ENCODE measurements at regions not wholly inside any gene's neighbourhood (a gene's known extent, or its start where the extent isn't known, plus 50 kb on each side); places are given as distances from the start of the nearest gene placed in this dataset.

- TF ChIP-seq MAZ (IDR thresholded peaks at IDR 0.05; ENCODE audit: borderline replicate concordance, low read depth, low read length) (no peak), CTCF (conservative IDR thresholded peaks at IDR 0.05; ENCODE audit: low read depth, low read length) (no peak), USF2 (IDR thresholded peaks at IDR 0.05; ENCODE audit: low read depth, low read length) (no peak), RFX5 (IDR thresholded peaks at IDR 0.05; ENCODE audit: low read depth, low read length) (no peak), BHLHE40 (IDR thresholded peaks at IDR 0.05; ENCODE audit: low read depth, low read length) (no peak), RAD21 (IDR thresholded peaks at IDR 0.05; ENCODE audit: low read length) (no peak), POLR2A (IDR thresholded peaks at IDR 0.05; ENCODE audit: low read depth, low read length) (no peak), CHD1 (IDR thresholded peaks at IDR 0.05; ENCODE audit: low read depth, low read length) (no peak), SMC3 (IDR thresholded peaks at IDR 0.05; ENCODE audit: low read depth, low read length) (no peak)
Measured at GRCh38 chrX:69046996-69047490, 118.2 kb downstream of the PJA1 start.

All from IMR-90 (cell line).